ENCODE measurements at regions not wholly inside any gene's neighbourhood (a gene's known extent, or its start where the extent isn't known, plus 50 kb on each side); places are given as distances from the start of the nearest gene placed in this dataset.

DNA sequence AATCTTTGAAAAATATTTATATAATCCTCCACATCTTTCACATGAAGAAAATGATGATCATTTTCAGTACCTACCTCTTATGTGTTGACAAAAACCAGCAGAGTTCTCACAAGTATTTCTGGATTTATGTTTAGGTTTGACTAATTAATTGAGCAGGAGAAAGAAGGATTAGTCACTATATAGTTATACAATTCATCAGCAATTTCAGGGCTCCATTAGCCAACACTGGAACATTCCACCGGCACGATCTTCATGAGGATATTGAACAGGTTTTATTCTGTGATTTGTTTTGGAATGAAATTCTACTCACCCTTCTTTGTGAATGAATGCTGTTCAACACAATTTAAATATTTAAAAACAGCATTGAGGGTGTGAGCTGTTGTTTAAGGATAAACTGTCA is 163.2 kb downstream of the SEM1 start:
- Mint-ChIP-seq H3K27me3 (ENCODE audit: low read depth) (peaks cover 6% of the 10 kb centered on the region), H3K27ac (no peak overlapping the region), H3K9me3 (no peaks in the 10 kb centered on the region), H3K4me3 (no peak overlapping the region), H3K36me3 (ENCODE audit: low read depth) (no peaks in the 10 kb centered on the region), H3K4me1 (ENCODE audit: low read depth) (no peaks in the 10 kb centered on the region)
- DNase-seq (ENCODE audit: low spot score): no peak

DNA sequence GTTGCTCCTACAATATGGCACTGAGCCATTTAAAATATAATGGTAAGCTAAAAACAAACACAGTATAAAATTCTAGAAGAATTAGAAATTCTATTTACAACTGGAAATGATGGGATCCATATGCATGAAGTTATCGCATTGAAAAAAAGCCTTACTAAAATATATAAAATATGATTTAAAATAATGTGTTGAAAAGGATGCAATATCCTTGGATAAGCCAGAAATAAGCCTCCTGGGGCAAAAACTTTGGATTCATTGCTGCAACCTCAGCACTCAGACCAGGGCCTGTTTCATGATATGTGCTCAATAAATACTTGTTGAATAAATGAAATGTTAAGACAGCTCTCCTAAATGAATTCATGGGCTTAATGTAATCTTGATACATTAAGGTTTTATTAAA is 170.2 kb downstream of the SEM1 start:
- no peak overlapping the region for H3K27ac Mint-ChIP-seq
- H3K4me1 Mint-ChIP-seq (ENCODE audit: low read depth): no peaks in the 10 kb centered on the region
- H3K4me3 Mint-ChIP-seq: no peak overlapping the region
- no peaks in the 10 kb centered on the region for H3K9me3 Mint-ChIP-seq
- no peaks in the 10 kb centered on the region for H3K36me3 Mint-ChIP-seq (ENCODE audit: low read depth)
- DNase-seq (ENCODE audit: low spot score): no peak
- H3K27me3 Mint-ChIP-seq (ENCODE audit: low read depth): peaks cover 26% of the 10 kb centered on the region

DNA sequence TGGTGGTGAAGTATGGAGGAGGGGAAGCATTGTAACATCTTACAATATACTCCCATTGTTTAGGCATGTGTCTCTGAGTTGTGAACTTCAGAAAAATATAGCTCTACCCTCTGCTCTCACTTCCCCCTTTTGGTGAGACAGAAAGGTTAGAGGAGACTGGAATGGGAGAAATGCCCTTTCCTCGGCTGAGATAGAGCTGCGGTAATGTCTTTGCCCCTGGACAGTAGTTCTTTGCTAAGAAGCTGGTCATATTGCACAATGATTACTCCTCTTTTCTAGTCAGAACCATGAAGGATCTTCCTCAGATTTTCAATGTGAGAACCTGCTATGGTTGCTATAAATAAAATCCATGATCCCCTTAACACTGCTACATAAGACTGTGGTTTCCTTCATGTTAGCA is 171.0 kb downstream of the SEM1 start:
- H3K9me3 Mint-ChIP-seq: no peaks in the 10 kb centered on the region

GRCh38 chr7:96534221-96534620 is 175.4 kb downstream of the SEM1 start:
- Mint-ChIP-seq H3K4me1 (ENCODE audit: low read depth) (no peaks in the 10 kb centered on the region), H3K27ac (no peak overlapping the region), H3K4me3 (no peak overlapping the region), H3K9me3 (no peaks in the 10 kb centered on the region), H3K36me3 (ENCODE audit: low read depth) (no peaks in the 10 kb centered on the region), H3K27me3 (ENCODE audit: low read depth) (peaks cover 48% of the 10 kb centered on the region)
- DNase-seq (ENCODE audit: low spot score): no peak

More for the DNA sequence above, 171.0 kb downstream of the SEM1 start:
- Mint-ChIP-seq H3K27ac (no peak overlapping the region), H3K4me1 (ENCODE audit: low read depth) (no peaks in the 10 kb centered on the region), H3K36me3 (ENCODE audit: low read depth) (no peaks in the 10 kb centered on the region), H3K4me3 (no peak overlapping the region), H3K27me3 (ENCODE audit: low read depth) (peaks cover 26% of the 10 kb centered on the region)
- no peak for DNase-seq (ENCODE audit: low spot score)

DNA sequence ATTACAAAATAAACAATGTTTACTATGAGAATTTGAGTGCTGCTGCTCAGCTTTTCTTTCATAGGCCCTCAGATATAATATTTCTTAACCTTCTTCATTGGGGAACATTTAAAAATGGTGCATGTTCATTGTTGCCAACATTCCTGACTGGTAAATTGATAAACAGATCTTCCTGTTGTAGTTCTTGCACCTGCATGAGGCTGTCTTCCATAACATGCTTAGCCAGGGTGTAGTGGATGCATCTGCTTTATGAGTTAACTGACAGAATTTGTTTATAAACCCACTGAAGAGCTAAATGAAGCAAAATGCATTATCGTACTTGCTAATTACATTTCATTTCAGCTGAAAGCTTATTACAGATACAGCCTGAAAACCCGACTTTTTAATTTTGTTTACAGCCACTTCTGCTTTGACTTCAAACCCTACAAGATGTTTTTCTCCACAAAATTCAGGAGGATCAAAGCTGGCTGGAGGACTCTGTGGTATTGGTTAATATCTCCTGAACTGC is 177.2 kb downstream of the SEM1 start:
- no peak for DNase-seq (ENCODE audit: low spot score)
- Mint-ChIP-seq H3K4me1 (ENCODE audit: low read depth) (no peaks in the 10 kb centered on the region), H3K27ac (no peak overlapping the region), H3K4me3 (no peak overlapping the region), H3K27me3 (ENCODE audit: low read depth) (peaks cover 44% of the 10 kb centered on the region), H3K36me3 (ENCODE audit: low read depth) (no peaks in the 10 kb centered on the region), H3K9me3 (no peaks in the 10 kb centered on the region)

DNA sequence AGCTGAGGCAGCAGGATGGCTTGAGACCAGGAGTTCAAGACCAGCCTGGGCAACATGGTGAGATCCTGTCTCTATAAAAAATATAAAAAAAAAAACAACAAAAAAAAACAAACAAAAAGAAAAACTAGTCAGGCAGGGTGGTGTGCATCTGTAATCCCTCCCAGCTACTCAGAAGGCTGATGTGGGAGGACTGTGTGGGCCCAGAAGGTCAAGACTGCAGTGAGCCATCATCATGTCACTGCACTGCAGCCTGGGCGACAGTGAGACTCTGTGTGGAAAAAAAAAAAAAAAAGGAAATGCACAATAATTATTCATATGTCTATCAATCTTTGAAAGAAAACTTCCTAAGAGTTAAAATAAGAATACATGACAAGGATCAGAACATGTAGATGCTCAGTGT is 178.3 kb downstream of the SEM1 start:
- H3K4me1 Mint-ChIP-seq (ENCODE audit: low read depth): no peaks in the 10 kb centered on the region
- peaks cover 41% of the 10 kb centered on the region for H3K27me3 Mint-ChIP-seq (ENCODE audit: low read depth)
- no peak overlapping the region for H3K27ac Mint-ChIP-seq
- H3K36me3 Mint-ChIP-seq (ENCODE audit: low read depth): no peaks in the 10 kb centered on the region
- DNase-seq (ENCODE audit: low spot score): no peak
- no peaks in the 10 kb centered on the region for H3K9me3 Mint-ChIP-seq
- H3K4me3 Mint-ChIP-seq: no peak overlapping the region

DNA sequence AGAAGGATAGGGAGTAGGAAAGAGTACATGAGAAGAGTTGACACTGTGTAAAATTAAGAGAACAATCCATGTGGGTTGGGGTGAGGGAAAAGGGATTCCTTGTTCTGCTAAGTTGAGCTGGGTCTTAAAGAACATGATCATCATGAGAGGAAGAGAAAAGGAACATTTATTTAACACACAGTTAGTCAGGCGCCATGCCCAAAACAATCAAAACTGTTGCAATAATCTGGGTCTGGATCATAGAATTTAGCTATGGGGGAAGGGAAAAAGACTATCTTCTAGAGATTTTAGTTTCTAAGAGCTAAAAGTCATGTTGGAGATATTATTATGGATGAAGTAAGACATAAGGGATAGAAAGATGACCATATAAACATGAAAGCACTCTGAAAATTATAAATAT is 178.9 kb downstream of the SEM1 start:
- Mint-ChIP-seq H3K4me1 (ENCODE audit: low read depth) (no peaks in the 10 kb centered on the region), H3K36me3 (ENCODE audit: low read depth) (no peaks in the 10 kb centered on the region), H3K9me3 (no peaks in the 10 kb centered on the region), H3K27me3 (ENCODE audit: low read depth) (peaks cover 42% of the 10 kb centered on the region), H3K4me3 (no peak overlapping the region), H3K27ac (no peak overlapping the region)
- DNase-seq (ENCODE audit: low spot score): no peak

GRCh38 chr7:96527133-96527827 is 182.4 kb downstream of the SEM1 start:
- no peaks in the 10 kb centered on the region for H3K4me1 Mint-ChIP-seq (ENCODE audit: low read depth)
- H3K4me3 Mint-ChIP-seq: no peak overlapping the region
- H3K9me3 Mint-ChIP-seq: no peaks in the 10 kb centered on the region
- no peak for DNase-seq (ENCODE audit: low spot score)
- no peak overlapping the region for H3K27ac Mint-ChIP-seq
- H3K36me3 Mint-ChIP-seq (ENCODE audit: low read depth): no peaks in the 10 kb centered on the region
- peaks cover 38% of the 10 kb centered on the region for H3K27me3 Mint-ChIP-seq (ENCODE audit: low read depth)

DNA sequence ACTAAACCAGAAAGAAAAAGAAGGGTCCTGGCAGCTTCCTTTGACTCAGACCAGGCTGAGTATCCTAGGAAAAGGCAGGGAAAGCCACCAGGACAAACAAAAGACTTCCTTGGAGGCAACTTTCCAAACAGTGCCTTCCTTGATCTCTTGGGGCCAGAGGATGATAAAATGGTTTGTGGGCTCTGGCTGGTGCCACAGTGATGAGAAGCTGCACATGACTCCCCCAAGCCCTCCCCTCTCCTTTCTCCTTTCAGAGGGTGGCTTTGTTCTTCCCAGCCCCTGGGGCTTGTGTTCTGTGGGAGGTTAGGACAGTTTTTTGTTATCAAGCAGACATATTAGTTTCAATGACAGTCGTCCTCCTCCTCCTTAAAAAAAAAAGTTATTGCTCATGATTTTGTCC is 183.2 kb downstream of the SEM1 start:
- Mint-ChIP-seq H3K36me3 (ENCODE audit: low read depth) (no peaks in the 10 kb centered on the region), H3K27ac (no peak overlapping the region), H3K9me3 (no peaks in the 10 kb centered on the region), H3K4me3 (no peak overlapping the region), H3K4me1 (ENCODE audit: low read depth) (no peaks in the 10 kb centered on the region), H3K27me3 (ENCODE audit: low read depth) (peaks cover 36% of the 10 kb centered on the region)
- DNase-seq (ENCODE audit: low spot score): no peak

- Mint-ChIP-seq H3K4me3 (no peak overlapping the region), H3K27ac (no peak overlapping the region), H3K27me3 (ENCODE audit: low read depth) (peaks cover 22% of the 10 kb centered on the region), H3K9me3 (no peaks in the 10 kb centered on the region), H3K4me1 (ENCODE audit: low read depth) (no peaks in the 10 kb centered on the region), H3K36me3 (ENCODE audit: low read depth) (no peaks in the 10 kb centered on the region)
- no peak for DNase-seq (ENCODE audit: low spot score)
These were observed 188.4 kb downstream of the SEM1 start for GRCh38 chr7:96521068-96521894.

- no peak overlapping the region for H3K4me3 Mint-ChIP-seq
- no peaks in the 10 kb centered on the region for H3K9me3 Mint-ChIP-seq
- no peaks in the 10 kb centered on the region for H3K36me3 Mint-ChIP-seq (ENCODE audit: low read depth)
- H3K4me1 Mint-ChIP-seq (ENCODE audit: low read depth): no peaks in the 10 kb centered on the region
- no peak overlapping the region for H3K27ac Mint-ChIP-seq
- peaks cover 42% of the 10 kb centered on the region for H3K27me3 Mint-ChIP-seq (ENCODE audit: low read depth)
- DNase-seq (ENCODE audit: low spot score): no peak
These were observed 186.5 kb upstream of the SLC25A13 start for GRCh38 chr7:96508371-96508770.

DNA sequence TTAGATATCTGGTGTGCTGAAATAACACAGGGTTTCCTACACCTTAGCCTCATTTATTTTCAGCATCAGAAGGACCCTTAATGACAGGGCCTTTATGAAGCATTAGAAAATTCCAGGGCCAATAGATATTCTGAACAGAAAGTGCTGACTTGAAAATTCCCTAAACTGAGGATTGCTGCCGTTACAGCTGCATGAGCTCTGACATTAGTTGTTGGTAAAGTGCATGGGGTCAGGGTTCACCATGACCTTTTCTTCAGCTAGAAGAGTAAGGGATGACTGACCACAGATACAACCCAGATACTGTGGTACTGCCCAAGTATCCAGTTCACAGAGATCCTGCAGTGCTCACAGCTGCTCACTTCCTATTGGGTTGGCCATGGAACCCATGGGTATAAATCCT is 181.7 kb upstream of the SLC25A13 start:
- H3K36me3 Mint-ChIP-seq (ENCODE audit: low read depth): no peaks in the 10 kb centered on the region

GRCh38 chr7:96501318-96501717 is 179.4 kb upstream of the SLC25A13 start:
- Mint-ChIP-seq H3K9me3 (no peaks in the 10 kb centered on the region), H3K27me3 (ENCODE audit: low read depth) (peaks cover 11% of the 10 kb centered on the region), H3K4me1 (ENCODE audit: low read depth) (peaks cover 3% of the 10 kb centered on the region), H3K27ac (no peak overlapping the region), H3K36me3 (ENCODE audit: low read depth) (no peaks in the 10 kb centered on the region), H3K4me3 (no peak overlapping the region)
- DNase-seq (ENCODE audit: low spot score): no peak

More for the DNA sequence above, 181.7 kb upstream of the SLC25A13 start:
- DNase-seq (ENCODE audit: low spot score): no peak
- no peaks in the 10 kb centered on the region for H3K4me1 Mint-ChIP-seq (ENCODE audit: low read depth)
- no peaks in the 10 kb centered on the region for H3K9me3 Mint-ChIP-seq
- H3K4me3 Mint-ChIP-seq: no peak overlapping the region
- H3K27ac Mint-ChIP-seq: no peak overlapping the region
- peaks cover 21% of the 10 kb centered on the region for H3K27me3 Mint-ChIP-seq (ENCODE audit: low read depth)

- DNase-seq (ENCODE audit: low spot score): no peak
- peaks cover 16% of the 10 kb centered on the region for H3K4me1 Mint-ChIP-seq (ENCODE audit: low read depth)
- no peak overlapping the region for H3K27ac Mint-ChIP-seq
- H3K9me3 Mint-ChIP-seq: no peaks in the 10 kb centered on the region
- H3K4me3 Mint-ChIP-seq: no peak overlapping the region
- H3K27me3 Mint-ChIP-seq (ENCODE audit: low read depth): peaks cover 5% of the 10 kb centered on the region
- no peaks in the 10 kb centered on the region for H3K36me3 Mint-ChIP-seq (ENCODE audit: low read depth)
These were observed 177.6 kb upstream of the SLC25A13 start for GRCh38 chr7:96499532-96499931.
